ENCODE measurements at regions not wholly inside any gene's neighbourhood (a gene's known extent, or its start where the extent isn't known, plus 50 kb on each side); places are given as distances from the start of the nearest gene placed in this dataset.
"Not testable (repeated sequence)": the region's sequence is repeated elsewhere in the genome, so short reads cannot be mapped to it uniquely, and the experiment has no call there.

DNA sequence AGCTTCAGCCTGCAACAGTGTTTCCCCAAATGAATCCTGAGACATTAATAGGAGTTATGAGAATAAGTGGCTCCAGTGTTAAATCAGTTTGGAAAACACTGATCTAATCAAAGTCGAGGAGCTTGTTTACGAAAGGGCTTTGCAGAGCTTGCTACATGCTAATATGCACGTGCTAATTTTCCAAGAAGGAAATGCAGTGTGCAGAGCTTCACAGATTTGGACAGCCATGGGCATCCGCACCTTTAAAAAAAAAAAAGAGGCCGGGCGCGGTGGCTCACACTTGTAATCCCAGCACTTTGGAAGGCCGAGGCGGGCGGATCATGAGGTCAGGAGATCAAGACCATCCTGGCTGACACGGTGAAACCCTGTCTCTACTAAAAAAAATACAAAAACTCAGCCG lies 79.7 kb upstream of the LMO2 start:
- 54% methylated on average over 5 of the region's 12 CpGs for WGBS (ENCODE audit: insufficient coverage, low coverage, missing lambda C conversion rate)
- H3K9me3 ChIP-seq (replicated peaks; ENCODE audit: control insufficient read depth, insufficient read depth, low read depth, low read length); H3K4me3 ChIP-seq; H3K4me1 ChIP-seq (replicated peaks in 1 of 2; ENCODE audit: control insufficient read depth in 2 of 2, insufficient read depth in 2 of 2, low read length in 2 of 2); H4K20me1 ChIP-seq (replicated peaks; ENCODE audit: control insufficient read depth, insufficient read depth, low read length); BruUV-seq (replicated peaks); FAIRE-seq; H3K79me2 ChIP-seq (ENCODE audit: control insufficient read depth, insufficient read depth, low read length); H3K9me1 ChIP-seq (ENCODE audit: control insufficient read depth, insufficient read depth, low read length); H3K4me2 ChIP-seq (ENCODE audit: insufficient read depth, low read length); H3K36me3 ChIP-seq (ENCODE audit: control insufficient read depth, insufficient read depth, low read length); H3K9ac ChIP-seq (ENCODE audit: insufficient read depth in 1 of 2, low read depth in 2 of 2, low read length in 2 of 2); DNase-seq (ENCODE audit: extremely low read depth in 1 of 4, low spot score in 3 of 4); ATAC-seq; H3K27me3 ChIP-seq (ENCODE audit: control insufficient read depth in 2 of 2, insufficient read depth in 2 of 2, low read length in 2 of 2); H3K27ac ChIP-seq (ENCODE audit: extremely low read depth, low read depth, low read length): not testable (repeated sequence)
- in situ Hi-C loops (cut with MboI), result loop anchor here (5.0 kb wide), 1 partner anchor 114 kb away; no protein-coding TSS in a partner anchor
- peak overlapping the region; percentile 87 for H2AFZ ChIP-seq (ENCODE audit: low read depth, low read length)
- 0 out of 4 replicates have a peak, but pooled peaks of 1 of the 2 experiments have one; percentile 11 for TF ChIP-seq KDM1A (IDR thresholded peaks at IDR 0.05)
- ChIA-PET POLR2A (interaction anchor here (0.8 to 1.3 kb wide), 4 partner anchors 105 to 126 kb away, joined by 3 to 7 read pairs (median 4); no protein-coding TSS in a partner anchor), CTCF (ENCODE audit: low intra/inter-chr PET ratio) (interaction anchor here (0.6 to 4.8 kb wide), 4 partner anchors 108 to 136 kb away, joined by 5 to 99 read pairs (median 13); no protein-coding TSS in a partner anchor)
- intact Hi-C loops (cut with micrococcal nuclease), result loop anchor here (1.0 to 2.0 kb wide), 3 partner anchors 27 to 136 kb away; no protein-coding TSS in a partner anchor

DNA sequence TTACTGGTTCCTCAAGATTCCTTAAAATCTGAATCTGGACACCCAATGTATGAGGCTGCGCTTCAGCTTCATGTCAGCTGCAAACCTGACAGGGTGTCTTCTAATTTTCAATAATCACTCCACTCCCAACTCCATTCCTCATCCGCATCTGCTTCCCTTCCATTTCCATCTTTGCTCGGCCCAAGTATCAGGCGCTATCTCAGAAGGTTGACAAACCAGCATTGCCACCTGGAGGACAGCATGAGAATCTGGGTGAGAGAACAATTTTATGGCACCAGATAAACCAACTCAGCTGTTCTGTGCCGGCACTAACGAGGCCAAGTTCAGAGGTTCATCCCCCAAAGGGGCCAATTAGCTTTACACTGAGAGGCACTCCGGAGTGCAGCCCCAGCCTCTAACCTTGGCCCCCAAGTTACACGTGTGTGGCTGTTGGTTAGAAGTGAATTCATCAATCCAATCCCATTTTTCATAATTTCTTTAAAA lies 79.1 kb upstream of the LMO2 start:
- Histone ChIP-seq H3K4me2 (ENCODE audit: insufficient read depth, low read length) (no peak overlapping the region), H3K4me1 (replicated peaks in 1 of 2; ENCODE audit: control insufficient read depth in 2 of 2, insufficient read depth in 2 of 2, low read length in 2 of 2) (peaks cover 0 to 4% of the 10 kb centered on the region in 2 experiments; a peak in 3 of 5 replicates), H3K79me2 (ENCODE audit: control insufficient read depth, insufficient read depth, low read length) (no peaks in the 10 kb centered on the region), H3K9me3 (replicated peaks; ENCODE audit: control insufficient read depth, insufficient read depth, low read depth, low read length) (no peaks in the 10 kb centered on the region), H3K4me3 (no peak overlapping the region), H3K27ac (ENCODE audit: extremely low read depth, low read depth, low read length) (no peak overlapping the region), H3K9me1 (ENCODE audit: control insufficient read depth, insufficient read depth, low read length) (no peaks in the 10 kb centered on the region), H3K27me3 (ENCODE audit: control insufficient read depth in 2 of 2, insufficient read depth in 2 of 2, low read length in 2 of 2) (no peaks in the 10 kb centered on the region), H3K9ac (ENCODE audit: insufficient read depth in 1 of 2, low read depth in 2 of 2, low read length in 2 of 2) (no peak overlapping the region), H4K20me1 (replicated peaks; ENCODE audit: control insufficient read depth, insufficient read depth, low read length) (no peaks in the 10 kb centered on the region), H2AFZ (ENCODE audit: low read depth, low read length) (peak overlapping the region; percentile 87), H3K36me3 (ENCODE audit: control insufficient read depth, insufficient read depth, low read length) (no peaks in the 10 kb centered on the region)
- ChIA-PET POLR2A (interaction anchor here (0.6 to 1.3 kb wide), 6 partner anchors 18 to 928 kb away, joined by 3 to 7 read pairs (median 4); no protein-coding TSS in a partner anchor), CTCF (ENCODE audit: low intra/inter-chr PET ratio) (interaction anchor here (0.6 to 4.8 kb wide), 5 partner anchors 24 to 135 kb away, joined by 3 to 99 read pairs (median 6); no protein-coding TSS in a partner anchor)
- FAIRE-seq, result peak; percentile 94
- ATAC-seq, result peak; percentile 96
- no TSS peak for BruUV-seq (replicated peaks)
- in situ Hi-C loops (cut with MboI), result loop anchor here (5.0 kb wide), 1 partner anchor 114 kb away; no protein-coding TSS in a partner anchor
- WGBS (ENCODE audit: insufficient coverage, low coverage, missing lambda C conversion rate), result 6% methylated on average over 8 of the region's 8 CpGs
- DNase-seq (ENCODE audit: extremely low read depth in 1 of 4, low spot score in 3 of 4), result peak; percentile 44 to 86 (median 63)
- intact Hi-C loops (cut with micrococcal nuclease), result loop anchor here (1.0 to 2.0 kb wide), 3 partner anchors 26 to 136 kb away; no protein-coding TSS in a partner anchor
- TF ChIP-seq, protein P1, sequence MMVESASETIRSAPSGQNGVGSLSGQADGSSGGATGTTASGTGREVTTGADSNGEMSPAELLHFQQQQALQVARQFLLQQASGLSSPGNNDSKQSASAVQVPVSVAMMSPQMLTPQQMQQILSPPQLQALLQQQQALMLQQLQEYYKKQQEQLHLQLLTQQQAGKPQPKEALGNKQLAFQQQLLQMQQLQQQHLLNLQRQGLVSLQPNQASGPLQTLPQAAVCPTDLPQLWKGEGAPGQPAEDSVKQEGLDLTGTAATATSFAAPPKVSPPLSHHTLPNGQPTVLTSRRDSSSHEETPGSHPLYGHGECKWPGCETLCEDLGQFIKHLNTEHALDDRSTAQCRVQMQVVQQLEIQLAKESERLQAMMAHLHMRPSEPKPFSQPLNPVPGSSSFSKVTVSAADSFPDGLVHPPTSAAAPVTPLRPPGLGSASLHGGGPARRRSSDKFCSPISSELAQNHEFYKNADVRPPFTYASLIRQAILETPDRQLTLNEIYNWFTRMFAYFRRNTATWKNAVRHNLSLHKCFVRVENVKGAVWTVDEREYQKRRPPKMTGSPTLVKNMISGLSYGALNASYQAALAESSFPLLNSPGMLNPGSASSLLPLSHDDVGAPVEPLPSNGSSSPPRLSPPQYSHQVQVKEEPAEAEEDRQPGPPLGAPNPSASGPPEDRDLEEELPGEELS (CRISPR knock-in tag; IDR thresholded peaks at IDR 0.05; ENCODE audit: borderline replicate concordance), result no peak
- TF ChIP-seq MED1 (CRISPR knock-in tag; IDR thresholded peaks at IDR 0.05; ENCODE audit: borderline replicate concordance) (no peak), ZC3H4 (CRISPR knock-in tag; IDR thresholded peaks at IDR 0.05; ENCODE audit: borderline replicate concordance) (no peak), ERF (CRISPR knock-in tag; IDR thresholded peaks at IDR 0.05) (no peak), ZNF79 (CRISPR knock-in tag; IDR thresholded peaks at IDR 0.05; ENCODE audit: low read depth) (no peak), ZBTB17 (CRISPR knock-in tag; IDR thresholded peaks at IDR 0.05) (no peak), ZKSCAN3 (CRISPR knock-in tag; IDR thresholded peaks at IDR 0.05) (no peak), TCF7L2 (IDR thresholded peaks at IDR 0.05; ENCODE audit: low read depth, low read length) (no peak), ARNT (IDR thresholded peaks at IDR 0.05) (no peak), COPS2 (conservative IDR thresholded peaks at IDR 0.05) (no peak), TAF1 (IDR thresholded peaks at IDR 0.05; ENCODE audit: control insufficient read depth, extremely low read depth, insufficient read depth, low read length, severe bottlenecking) (no peak)

Data from K562 (cell line).